D721Med (cell line): ENCODE measurements at regions not wholly inside any gene's neighbourhood (a gene's known extent, or its start where the extent isn't known, plus 50 kb on each side); places are given as distances from the start of the nearest gene placed in this dataset.

Experiments
- DNase-seq: peaks from one replicate; pipeline ENCODE4 v3.0.0; 2011; ENCODE audit warnings: low spot score; ENCODE audit not compliant: insufficient read length
- FAIRE-seq: peaks from 2 replicates; lab custom pipeline; 2011; peaks lifted over from hg19 to GRCh38; lab: Jason Lieb, UNC
- CTCF ChIP-seq: IDR thresholded peaks from 2 replicates; pipeline ENCODE4 v1.5.1; 2012; ENCODE audit warnings: mild to moderate bottlenecking, control low read depth; ENCODE audit not compliant: insufficient read depth; ENCODE audit errors: missing control alignments

- no peak for FAIRE-seq
- TF ChIP-seq CTCF: no peak
- no peak for DNase-seq
These were observed 332.2 kb upstream of the ST6GAL2 start for GRCh38 chr2:107218208-107218607.

GRCh38 chr2:107222466-107222865, 336.5 kb upstream of the ST6GAL2 start:
- TF ChIP-seq CTCF: no peak
- no peak for FAIRE-seq
- DNase-seq: no peak

GRCh38 chr2:107235491-107236254, 349.7 kb upstream of the ST6GAL2 start:
- DNase-seq (no peak), FAIRE-seq (no peak)
- TF ChIP-seq CTCF: no peak

- DNase-seq (no peak), FAIRE-seq (no peak)
- TF ChIP-seq CTCF: no peak
These were observed 356.8 kb upstream of the ST6GAL2 start for GRCh38 chr2:107242811-107243210.

GRCh38 chr2:107248932-107249331, 363.0 kb upstream of the ST6GAL2 start:
- DNase-seq (no peak), FAIRE-seq (no peak)
- TF ChIP-seq CTCF: no peak

GRCh38 chr2:107255744-107256143, 369.8 kb upstream of the ST6GAL2 start:
- DNase-seq: no peak
- FAIRE-seq: no peak
- no peak for TF ChIP-seq CTCF
